Loucy (cell line): ENCODE measurements at regions not wholly inside any gene's neighbourhood (a gene's known extent, or its start where the extent isn't known, plus 50 kb on each side); places are given as distances from the start of the nearest gene placed in this dataset.

Experiments
- H2AFZ ChIP-seq: fragments of 200-600 bp; sonication (generic); 2 replicates; pipeline ENCODE4 v1.6.0; 2016; ENCODE audit warnings: antibody characterized with exemption, mild to moderate bottlenecking, low read length, moderate library complexity
- H3F3A ChIP-seq: fragments of 200-600 bp; 2 replicates; pipeline ENCODE4 v1.6.0; 2016; ENCODE audit warnings: antibody characterized with exemption, low read depth, mild to moderate bottlenecking
- H3K27me3 ChIP-seq: fragments of 200-600 bp; sonication (generic); 2 replicates; pipeline ENCODE4 v1.6.1; 2014; ENCODE audit warnings: low read length, mild to moderate bottlenecking; ENCODE audit not compliant: insufficient read depth, poor library complexity, severe bottlenecking
- H3K36me3 ChIP-seq: fragments of 200-600 bp; sonication (generic); 2 replicates; pipeline ENCODE4 v1.6.1; 2016; ENCODE audit warnings: low read length; ENCODE audit not compliant: insufficient read depth
- H3K4me1 ChIP-seq: fragments of 200-600 bp; sonication (generic); 2 replicates; pipeline ENCODE4 v1.5.1; 2014; ENCODE audit warnings: low read length, mild to moderate bottlenecking; ENCODE audit not compliant: insufficient read depth, poor library complexity, severe bottlenecking
- H3K4me2 ChIP-seq: fragments of 200-600 bp; sonication (generic); 2 replicates; pipeline ENCODE4 v1.6.0; 2014; ENCODE audit warnings: antibody characterized with exemption, low read length, low read depth, mild to moderate bottlenecking; ENCODE audit not compliant: poor library complexity, severe bottlenecking
- H3K4me3 ChIP-seq: fragments of 200-600 bp; sonication (generic); 2 replicates; pipeline ENCODE4 v1.5.1; 2014; ENCODE audit warnings: low read length, mild to moderate bottlenecking, mixed read lengths; ENCODE audit not compliant: poor library complexity, severe bottlenecking
- H3K79me2 ChIP-seq: fragments of 200-600 bp; sonication (generic); 2 replicates; pipeline ENCODE4 v1.6.1; 2014; ENCODE audit warnings: low read length; ENCODE audit not compliant: insufficient read depth
- H3K9ac ChIP-seq: fragments of 200-600 bp; sonication (generic); 2 replicates; pipeline ENCODE4 v1.6.0; 2014; ENCODE audit warnings: mild to moderate bottlenecking, low read depth, low read length, moderate library complexity; ENCODE audit not compliant: poor library complexity, severe bottlenecking
- H3K9me2 ChIP-seq: fragments of 200-600 bp; sonication (generic); replicated peaks from 2 replicates; pipeline ENCODE4 v1.6.1; 2016; ENCODE audit warnings: low read depth, low read length, mixed read lengths
- H3K9me3 ChIP-seq: fragments of 200-600 bp; sonication (generic); 2 replicates; pipeline ENCODE4 v1.6.1; 2014; ENCODE audit warnings: mild to moderate bottlenecking, antibody characterized with exemption, low read length, low read depth; ENCODE audit not compliant: insufficient read depth
- H4K20me1 ChIP-seq: fragments of 200-600 bp; sonication (generic); 2 replicates; pipeline ENCODE4 v1.6.0; 2014; ENCODE audit warnings: antibody characterized with exemption, low read length, mild to moderate bottlenecking; ENCODE audit not compliant: insufficient read depth, poor library complexity, severe bottlenecking
- CTCF ChIP-seq: fragments of 200-600 bp; sonication (generic); conservative IDR thresholded peaks from 2 replicates; pipeline ENCODE4 v1.5.1; 2014; ENCODE audit warnings: mild to moderate bottlenecking, antibody characterized with exemption, low read length
- EZH2phosphoT487 ChIP-seq: fragments of 200-600 bp; IDR thresholded peaks from 2 replicates; pipeline ENCODE4 v1.6.1; 2018; ENCODE audit warnings: antibody characterized with exemption, mild to moderate bottlenecking, moderate library complexity, borderline replicate concordance

GRCh38 chr22:44389926-44390612 lies 77.3 kb upstream of the SHISAL1 start:
- Histone ChIP-seq H3K36me3 (no peaks in the 10 kb centered on the region), H3K4me2 (no peak overlapping the region), H3F3A (no peaks in the 10 kb centered on the region), H3K79me2 (no peaks in the 10 kb centered on the region), H2AFZ (no peak overlapping the region), H3K9ac (no peak overlapping the region), H4K20me1 (no peaks in the 10 kb centered on the region), H3K4me1 (no peaks in the 10 kb centered on the region), H3K4me3 (no peak overlapping the region), H3K27me3 (no peaks in the 10 kb centered on the region), H3K9me2 (no peaks in the 10 kb centered on the region), H3K9me3 (no peaks in the 10 kb centered on the region)
- TF ChIP-seq EZH2phosphoT487 (no peak), CTCF (no peak)

DNA sequence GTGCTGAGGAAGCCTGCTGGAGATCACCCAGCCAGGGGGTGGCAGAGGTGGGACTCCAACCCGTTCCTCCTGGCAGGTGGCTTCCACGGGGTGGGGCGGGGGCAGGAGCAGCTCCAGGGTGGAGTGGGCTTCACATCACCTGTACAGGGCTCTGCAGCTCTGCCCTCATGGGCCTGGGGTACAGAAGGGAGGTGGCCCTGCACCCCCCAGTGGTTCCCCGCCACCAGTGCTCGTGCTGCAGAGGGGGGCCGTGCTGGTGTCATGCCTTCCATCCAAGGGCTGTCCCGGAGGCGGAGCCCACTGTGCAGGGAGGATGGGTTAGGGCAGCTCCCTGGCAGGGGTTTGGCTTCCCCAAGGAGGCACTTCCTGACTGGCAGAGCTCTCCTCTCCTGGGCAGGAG lies 76.4 kb upstream of the SHISAL1 start:
- Histone ChIP-seq H2AFZ (no peak overlapping the region), H3K9me2 (no peaks in the 10 kb centered on the region), H3K4me2 (no peak overlapping the region), H3K9ac (no peak overlapping the region), H3F3A (no peaks in the 10 kb centered on the region), H3K9me3 (no peaks in the 10 kb centered on the region), H3K36me3 (no peaks in the 10 kb centered on the region), H3K79me2 (no peaks in the 10 kb centered on the region), H3K27me3 (no peaks in the 10 kb centered on the region), H3K4me1 (no peaks in the 10 kb centered on the region), H3K4me3 (no peak overlapping the region), H4K20me1 (no peaks in the 10 kb centered on the region)
- TF ChIP-seq CTCF (no peak), EZH2phosphoT487 (no peak)

- H3K9me3 ChIP-seq = no peaks in the 10 kb centered on the region
- H3K9ac ChIP-seq = no peak overlapping the region
- H4K20me1 ChIP-seq = no peaks in the 10 kb centered on the region
- no peak overlapping the region for H3K4me3 ChIP-seq
- no peaks in the 10 kb centered on the region for H3K27me3 ChIP-seq
- no peaks in the 10 kb centered on the region for H3K36me3 ChIP-seq
- no peaks in the 10 kb centered on the region for H3K4me1 ChIP-seq
- no peaks in the 10 kb centered on the region for H3K79me2 ChIP-seq
- TF ChIP-seq CTCF = no peak
- TF ChIP-seq EZH2phosphoT487 = no peak
- no peak overlapping the region for H3K4me2 ChIP-seq
- no peaks in the 10 kb centered on the region for H3F3A ChIP-seq
- no peaks in the 10 kb centered on the region for H3K9me2 ChIP-seq
- no peak overlapping the region for H2AFZ ChIP-seq
These were observed 74.7 kb upstream of the SHISAL1 start for GRCh38 chr22:44387486-44387885.
